ENCODE measurements at regions not wholly inside any gene's neighbourhood (a gene's known extent, or its start where the extent isn't known, plus 50 kb on each side); places are given as distances from the start of the nearest gene placed in this dataset.

GRCh38 chr10:120327675-120328074 lies 129.4 kb upstream of the PLPP4 start:
- Histone ChIP-seq H3K9me3 (ENCODE audit: insufficient read depth, low read depth) (no peaks in the 10 kb centered on the region), H2AFZ (no peak overlapping the region), H3K79me2 (ENCODE audit: low read depth) (no peaks in the 10 kb centered on the region), H3K4me3 (no peak overlapping the region), H3K4me2 (no peak overlapping the region), H3K36me3 (ENCODE audit: low read depth) (no peaks in the 10 kb centered on the region), H3K4me1 (replicated peaks; ENCODE audit: insufficient read depth) (no peaks in the 10 kb centered on the region), H3K9me2 (ENCODE audit: insufficient read depth) (no peaks in the 10 kb centered on the region), H4K20me1 (ENCODE audit: insufficient read depth) (no peaks in the 10 kb centered on the region), H3K27ac (no peak overlapping the region), H3F3A (ENCODE audit: insufficient read depth, low read depth) (no peaks in the 10 kb centered on the region), H3K27me3 (ENCODE audit: insufficient read depth, low read depth) (no peaks in the 10 kb centered on the region)
- intact Hi-C loops (cut with micrococcal nuclease; ENCODE audit: unreplicated experiment): no loop called here
- ChIA-PET CTCF (no interaction called here), POLR2A (ENCODE audit: unreplicated experiment) (no interaction called here)
- TF ChIP-seq CTCF (conservative IDR thresholded peaks at IDR 0.05): no peak
- no peak for TF ChIP-seq EZH2 (IDR thresholded peaks at IDR 0.05; ENCODE audit: low read depth)
- DNase-seq: no peak
- no TSS peak for BruUV-seq (replicated peaks)

- Histone ChIP-seq H3K4me2 (no peak overlapping the region), H3K9me2 (ENCODE audit: insufficient read depth) (no peaks in the 10 kb centered on the region), H3K9me3 (ENCODE audit: insufficient read depth, low read depth) (no peaks in the 10 kb centered on the region), H3K4me1 (replicated peaks; ENCODE audit: insufficient read depth) (no peaks in the 10 kb centered on the region), H3K79me2 (ENCODE audit: low read depth) (no peaks in the 10 kb centered on the region), H3K27ac (no peak overlapping the region), H3K27me3 (ENCODE audit: insufficient read depth, low read depth) (no peaks in the 10 kb centered on the region), H3K36me3 (ENCODE audit: low read depth) (no peaks in the 10 kb centered on the region), H2AFZ (no peak overlapping the region), H4K20me1 (ENCODE audit: insufficient read depth) (no peaks in the 10 kb centered on the region), H3F3A (ENCODE audit: insufficient read depth, low read depth) (no peaks in the 10 kb centered on the region), H3K4me3 (no peak overlapping the region)
- no peak for TF ChIP-seq CTCF (conservative IDR thresholded peaks at IDR 0.05)
- TF ChIP-seq EZH2 (IDR thresholded peaks at IDR 0.05; ENCODE audit: low read depth): no peak
- ChIA-PET POLR2A (ENCODE audit: unreplicated experiment) (no interaction called here), CTCF (no interaction called here)
- intact Hi-C loops (cut with micrococcal nuclease; ENCODE audit: unreplicated experiment): no loop called here
- DNase-seq: no peak
- no TSS peak for BruUV-seq (replicated peaks)
Observed at GRCh38 chr10:120328647-120329046, 128.4 kb upstream of the PLPP4 start.

- Histone ChIP-seq H2AFZ (no peak overlapping the region), H3K4me3 (no peak overlapping the region), H3K9me3 (ENCODE audit: insufficient read depth, low read depth) (no peaks in the 10 kb centered on the region), H3K36me3 (ENCODE audit: low read depth) (no peaks in the 10 kb centered on the region), H3F3A (ENCODE audit: insufficient read depth, low read depth) (no peaks in the 10 kb centered on the region), H3K4me1 (replicated peaks; ENCODE audit: insufficient read depth) (no peaks in the 10 kb centered on the region), H3K79me2 (ENCODE audit: low read depth) (no peaks in the 10 kb centered on the region), H4K20me1 (ENCODE audit: insufficient read depth) (no peaks in the 10 kb centered on the region), H3K9me2 (ENCODE audit: insufficient read depth) (no peaks in the 10 kb centered on the region), H3K27ac (no peak overlapping the region), H3K4me2 (no peak overlapping the region), H3K27me3 (ENCODE audit: insufficient read depth, low read depth) (0 out of 2 replicates have a peak, but pooled peaks cover 5% of the 10 kb centered on the region)
- CTCF ChIA-PET: no interaction called here
- BruUV-seq (replicated peaks): no TSS peak
- DNase-seq: no peak
- POLR2A ChIA-PET (ENCODE audit: unreplicated experiment): interaction anchor here (0.7 kb wide), 1 partner anchor 278 kb away, joined by 3 read pairs; no protein-coding TSS in a partner anchor
- TF ChIP-seq EZH2 (IDR thresholded peaks at IDR 0.05; ENCODE audit: low read depth): no peak
- TF ChIP-seq CTCF (conservative IDR thresholded peaks at IDR 0.05): no peak
- intact Hi-C loops (cut with micrococcal nuclease; ENCODE audit: unreplicated experiment): loop anchor here (5.0 to 10.0 kb wide), 3 partner anchors 111 to 1201 kb away; no protein-coding TSS in a partner anchor
Observed at GRCh38 chr10:120335553-120335952, 121.5 kb upstream of the PLPP4 start.
